Spleen (tissue), 3 donors: ENCODE measurements at regions not wholly inside any gene's neighbourhood (a gene's known extent, or its start where the extent isn't known, plus 50 kb on each side); places are given as distances from the start of the nearest gene placed in this dataset.

Source experiments
- POLR2A ChIP-seq, 3 donors: fragments of 450-650 bp; IDR thresholded peaks; one replicate each; pipeline ENCODE4 v1.5.1; 2017; ENCODE audit warnings: antibody characterized with exemption in 3 of 3, mild to moderate bottlenecking in 1 of 3
- POLR2AphosphoS5 ChIP-seq, 3 donors: sonication (generic); formaldehyde crosslinking; IDR thresholded peaks; one replicate each; pipeline ENCODE4 v1.5.1; 2017; ENCODE audit warnings: antibody characterized with exemption in 3 of 3

DNA sequence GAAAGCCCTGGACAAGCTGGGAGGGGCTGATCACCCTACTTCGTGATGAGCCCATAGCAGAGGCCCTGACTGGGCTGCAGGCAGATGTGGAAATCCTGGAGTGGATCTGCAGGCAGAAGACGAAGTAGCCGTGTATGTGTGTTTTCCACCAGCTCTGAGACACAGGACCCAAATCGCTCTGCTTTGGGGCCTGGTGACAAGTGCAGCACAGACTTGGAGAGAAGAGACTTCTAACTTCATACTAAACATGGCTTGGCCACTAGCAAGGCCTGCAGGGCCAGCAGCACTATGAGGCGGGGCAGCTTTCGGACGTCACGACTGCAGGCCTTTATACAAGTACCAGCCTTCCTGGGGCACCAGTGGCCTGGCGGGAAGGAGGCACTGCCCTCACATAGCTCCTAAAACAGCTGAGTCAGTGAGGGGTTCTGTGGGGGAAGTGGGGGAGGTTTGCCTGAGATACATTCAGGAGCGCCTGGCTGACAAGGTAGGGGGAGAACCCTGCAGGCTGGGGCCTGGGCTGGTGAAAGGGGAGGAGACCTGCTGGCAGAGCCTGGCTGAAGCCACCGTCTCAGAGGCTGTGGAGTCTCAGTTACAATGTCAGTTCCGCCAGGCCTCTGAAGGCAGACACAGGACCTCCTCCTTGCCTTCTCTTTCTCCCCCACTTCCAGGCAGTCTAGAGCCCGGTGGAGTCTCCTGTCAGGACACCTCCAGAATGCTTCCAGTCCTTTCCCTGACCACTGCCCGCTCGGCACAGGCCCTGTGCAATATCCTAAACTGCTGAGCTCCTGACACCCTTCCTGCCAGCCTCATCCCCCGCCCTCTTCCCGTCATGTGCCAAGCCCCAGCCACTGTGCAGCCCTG, 73.4 kb downstream of the WSB1 start:
- TF ChIP-seq POLR2AphosphoS5 (IDR thresholded peaks at IDR 0.05), result no peak
- TF ChIP-seq POLR2A (IDR thresholded peaks at IDR 0.05), result no peak
